Stimulated activated naive B cell treated with anti-CD40 and anti-IgM and Interleukin-4, amounts not matched to agents 10 μg/mL and 1 μg/mL and 100 μg/mL, for 72 hours (primary cell): ENCODE measurements at regions not wholly inside any gene's neighbourhood (a gene's known extent, or its start where the extent isn't known, plus 50 kb on each side); places are given as distances from the start of the nearest gene placed in this dataset.
"Not testable (repeated sequence)": the region's sequence is repeated elsewhere in the genome, so short reads cannot be mapped to it uniquely, and the experiment has no call there.

Source experiments
- ATAC-seq, 2 donors: fragments of 150-1000 bp; cut with Tn5 transposase; replicated peaks; 2 replicates each; pipeline ENCODE4 v1.10.0; 2021; ENCODE audit warnings: moderate library complexity in 1 of 2
- DNase-seq: peaks from one replicate; pipeline ENCODE4 v3.0.0; 2021
- H3K27ac Mint-ChIP-seq: one replicate; pipeline ENCODE4 v1.8.0; 2022; ENCODE audit warnings: mild to moderate bottlenecking, mixed read lengths
- H3K27me3 Mint-ChIP-seq, 2 donors: one replicate each; pipeline ENCODE4 v1.8.0; 2022; ENCODE audit warnings: mixed read lengths in 2 of 2
- H3K36me3 Mint-ChIP-seq, 2 donors: one replicate each; pipeline ENCODE4 v1.8.0; 2022; ENCODE audit warnings: mixed read lengths in 2 of 2, mild to moderate bottlenecking in 1 of 2
- H3K4me1 Mint-ChIP-seq, 2 donors: one replicate each; pipeline ENCODE4 v1.8.0; 2022; ENCODE audit warnings: mixed read lengths in 2 of 2, mild to moderate bottlenecking in 1 of 2
- H3K4me3 Mint-ChIP-seq, 2 donors: one replicate each; pipeline ENCODE4 v1.8.0; 2022; ENCODE audit warnings: mild to moderate bottlenecking in 2 of 2, mixed read lengths in 2 of 2, moderate library complexity in 1 of 2
- H3K9me3 Mint-ChIP-seq, 2 donors: one replicate each; pipeline ENCODE4 v1.8.0; 2022; ENCODE audit warnings: mixed read lengths in 2 of 2, mild to moderate bottlenecking in 1 of 2

DNA sequence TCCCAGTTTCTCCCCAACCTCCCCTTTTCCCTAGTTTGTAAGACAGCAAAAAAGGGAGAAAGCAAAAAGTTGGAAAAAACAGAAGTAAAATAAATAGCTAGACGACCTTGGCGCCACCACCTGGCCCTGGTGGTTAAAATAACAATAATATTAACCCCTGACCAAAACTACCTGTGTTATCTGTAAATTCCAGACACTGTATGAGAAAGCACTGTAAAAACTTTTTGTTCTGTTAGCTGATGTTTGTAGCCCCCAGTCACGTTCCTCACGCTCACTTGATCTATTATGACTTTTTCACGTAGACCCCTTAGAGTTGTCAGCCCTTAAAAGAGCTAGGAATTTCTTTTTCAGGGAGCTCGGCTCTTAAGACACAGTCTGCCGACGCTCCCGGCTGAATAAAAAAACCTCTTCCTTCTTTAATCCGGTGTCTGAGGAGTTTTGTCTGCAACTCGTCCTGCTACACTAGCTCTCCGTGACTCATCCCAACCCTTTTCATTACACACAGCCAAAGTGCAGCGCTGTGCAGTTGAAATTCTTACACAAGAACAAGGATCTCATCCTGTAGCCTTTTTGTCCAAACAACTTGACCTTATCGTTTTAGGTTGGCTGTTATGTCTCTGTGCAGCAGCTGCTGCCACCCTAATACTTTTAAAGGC is 83.9 kb upstream of the DEFB108B start:
- not testable (repeated sequence) for H3K9me3 Mint-ChIP-seq, H3K4me3 Mint-ChIP-seq, ATAC-seq, H3K4me1 Mint-ChIP-seq, H3K27ac Mint-ChIP-seq, H3K36me3 Mint-ChIP-seq, DNase-seq
- peaks cover 40 to 43% of the 10 kb centered on the region in 2 donors for H3K27me3 Mint-ChIP-seq

DNA sequence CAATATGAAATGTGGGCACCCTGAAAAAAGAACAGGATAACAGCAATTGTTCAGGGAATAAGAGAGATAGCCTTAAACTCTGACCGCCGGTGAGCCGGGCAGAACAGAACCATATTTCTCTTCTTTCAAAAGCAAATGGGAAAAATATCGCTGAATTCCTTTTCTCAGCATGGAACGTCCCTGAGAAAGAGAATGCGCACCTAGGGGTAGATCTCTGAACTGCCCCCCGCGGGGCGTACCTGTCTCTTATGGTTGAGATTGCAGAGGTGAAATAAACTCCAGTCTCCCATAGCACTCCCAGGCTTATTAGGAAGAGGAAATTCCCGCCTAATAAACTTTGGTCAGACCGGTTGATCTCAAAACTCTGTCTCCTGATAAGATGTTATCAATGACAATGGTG is 82.1 kb upstream of the DEFB108B start:
- peaks cover 47 to 51% of the 10 kb centered on the region in 2 donors for H3K27me3 Mint-ChIP-seq
- ATAC-seq, H3K4me3 Mint-ChIP-seq, H3K36me3 Mint-ChIP-seq, H3K27ac Mint-ChIP-seq, H3K9me3 Mint-ChIP-seq, H3K4me1 Mint-ChIP-seq, DNase-seq: not testable (repeated sequence)

DNA sequence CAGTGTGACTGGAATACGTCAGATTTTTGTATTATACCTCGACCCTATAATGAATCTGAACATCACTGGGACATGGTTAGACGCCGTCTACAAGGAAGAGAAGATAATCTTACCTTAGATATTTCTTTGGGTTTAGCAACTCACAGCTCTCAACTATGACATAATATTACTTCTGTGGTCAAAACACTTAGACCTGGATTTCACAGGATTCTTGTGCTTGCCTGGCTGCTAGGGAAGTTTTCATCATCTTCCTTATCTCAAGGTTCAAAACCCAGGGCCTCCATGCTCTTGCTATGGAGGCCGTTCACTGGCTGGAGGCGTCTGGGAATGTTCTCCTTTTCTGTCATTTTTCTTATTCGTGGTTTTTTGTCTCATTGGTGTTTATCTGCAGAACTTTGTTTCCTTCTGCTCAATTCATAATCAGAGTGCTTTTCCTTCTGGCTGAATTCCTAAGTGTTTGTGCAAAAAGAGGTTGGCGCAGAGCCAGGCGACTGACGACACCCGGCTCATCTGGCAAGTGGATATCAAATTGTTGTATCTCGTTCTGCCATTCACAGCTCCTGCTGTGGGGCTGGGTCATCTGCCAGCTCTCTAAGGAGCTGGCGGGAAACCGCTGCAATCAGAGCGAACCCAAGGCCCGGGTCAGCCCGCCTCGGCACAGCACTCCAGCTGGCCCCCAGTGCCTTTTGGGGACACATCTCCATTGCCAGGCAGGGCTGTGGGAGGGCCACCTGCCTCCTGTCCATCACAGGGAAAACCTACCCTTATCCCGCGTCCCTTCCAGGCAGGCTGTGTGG is 68.1 kb upstream of the DEFB108B start:
- ATAC-seq, H3K9me3 Mint-ChIP-seq, DNase-seq, H3K27ac Mint-ChIP-seq, H3K4me3 Mint-ChIP-seq, H3K36me3 Mint-ChIP-seq, H3K4me1 Mint-ChIP-seq: not testable (repeated sequence)
- H3K27me3 Mint-ChIP-seq: peaks cover 13 to 44% of the 10 kb centered on the region in 2 donors

DNA sequence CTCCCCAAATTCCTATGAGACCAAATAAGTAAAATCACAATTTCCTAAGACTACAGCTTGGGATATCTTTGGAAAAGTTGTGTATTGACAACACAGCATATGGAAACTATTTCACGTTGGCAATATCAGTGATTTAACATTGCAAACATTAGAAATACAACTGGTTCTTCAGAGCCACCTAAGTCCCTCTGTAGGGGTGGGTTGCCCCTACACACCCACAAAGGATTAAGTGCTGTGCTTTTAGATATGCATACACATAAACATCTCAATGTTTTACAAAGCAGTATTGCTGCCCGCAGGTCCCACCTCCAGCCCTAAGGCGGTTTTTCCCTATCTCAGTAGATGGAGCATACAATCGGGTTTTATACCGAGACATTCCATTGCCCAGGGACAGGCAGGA is 66.0 kb upstream of the DEFB108B start:
- H3K36me3 Mint-ChIP-seq, H3K4me1 Mint-ChIP-seq, H3K4me3 Mint-ChIP-seq, H3K9me3 Mint-ChIP-seq, DNase-seq, ATAC-seq, H3K27ac Mint-ChIP-seq: not testable (repeated sequence)
- H3K27me3 Mint-ChIP-seq: peaks cover 7 to 37% of the 10 kb centered on the region in 2 donors

DNA sequence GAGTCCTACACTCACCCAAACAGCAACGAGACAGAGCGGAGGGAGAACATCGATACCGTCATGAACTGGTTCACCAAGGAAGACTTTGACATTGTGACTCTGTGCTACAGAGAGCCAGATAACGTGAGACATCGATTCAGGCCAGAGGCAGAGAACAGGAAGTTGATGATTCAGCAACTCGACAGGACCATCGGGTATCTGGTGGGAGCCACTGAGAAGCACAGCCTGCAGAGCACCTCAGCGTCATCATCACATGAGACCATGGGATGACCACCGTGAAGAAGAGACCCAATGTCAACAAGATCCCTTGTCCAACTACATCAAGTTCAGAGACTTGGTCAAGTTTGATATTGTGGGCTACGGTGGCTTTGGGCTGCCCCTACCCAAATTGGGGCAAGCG is 60.8 kb upstream of the DEFB108B start:
- not testable (repeated sequence) for ATAC-seq, H3K36me3 Mint-ChIP-seq, H3K4me1 Mint-ChIP-seq, H3K4me3 Mint-ChIP-seq, H3K9me3 Mint-ChIP-seq, H3K27ac Mint-ChIP-seq, DNase-seq
- H3K27me3 Mint-ChIP-seq: peaks cover 3 to 11% of the 10 kb centered on the region in 2 donors

DNA sequence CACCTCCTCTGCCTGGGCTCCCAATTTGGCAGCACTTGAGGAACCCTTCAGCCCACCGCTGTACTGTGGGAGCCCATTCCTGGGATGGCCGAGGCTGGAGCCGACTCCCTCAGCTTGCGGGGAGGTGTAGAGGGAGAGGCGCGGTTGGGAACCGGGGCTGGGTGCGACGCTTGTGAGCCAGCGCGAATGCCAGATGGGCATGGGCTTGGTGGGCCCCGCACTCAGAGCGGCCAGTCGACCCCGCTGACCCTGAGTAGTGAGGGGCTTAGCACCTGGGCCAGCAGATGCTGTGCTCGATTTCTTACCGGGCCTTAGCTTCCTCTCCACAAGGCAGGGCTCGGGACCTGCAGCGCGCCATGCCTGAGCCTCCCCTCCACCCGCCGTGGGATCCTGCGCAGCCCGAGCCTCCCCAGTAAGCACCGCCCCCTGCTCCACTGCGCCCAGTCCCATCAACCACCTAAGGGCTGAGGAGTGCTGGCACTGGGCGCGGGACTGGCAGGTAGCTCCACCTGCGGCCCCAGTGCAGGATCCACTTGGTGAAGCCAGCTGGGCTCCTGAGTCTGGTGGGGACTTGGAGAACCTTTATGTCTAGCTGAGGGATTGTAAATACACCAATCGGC is 58.3 kb upstream of the DEFB108B start:
- no peaks in the 10 kb centered on the region for H3K36me3 Mint-ChIP-seq
- no peak for ATAC-seq
- no peak overlapping the region for H3K4me3 Mint-ChIP-seq
- H3K27me3 Mint-ChIP-seq: peaks cover 3 to 6% of the 10 kb centered on the region in 2 donors
- H3K4me1 Mint-ChIP-seq: no peaks in the 10 kb centered on the region
- no peak overlapping the region for H3K27ac Mint-ChIP-seq
- no peaks in the 10 kb centered on the region for H3K9me3 Mint-ChIP-seq
- DNase-seq: no peak

DNA sequence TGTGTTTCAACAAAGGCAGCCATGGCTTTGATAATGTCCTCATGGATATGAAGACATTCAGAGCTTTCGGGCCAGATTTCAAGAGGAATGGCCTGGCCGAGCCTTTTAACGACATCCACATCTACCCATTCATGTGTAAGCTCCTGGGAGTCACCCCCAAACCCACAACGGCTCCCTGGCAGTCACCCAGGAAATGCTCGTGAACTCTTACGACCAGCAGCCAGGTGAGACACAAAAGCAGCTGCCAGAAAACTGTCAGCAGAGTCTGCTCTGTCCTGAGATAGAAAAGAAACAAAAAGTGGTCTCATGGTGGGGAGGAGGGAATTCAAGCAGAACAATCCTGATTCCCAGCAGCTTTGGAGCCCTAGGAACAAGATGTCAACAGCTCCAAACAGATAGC is 52.9 kb upstream of the DEFB108B start:
- not testable (repeated sequence) for H3K4me1 Mint-ChIP-seq, H3K9me3 Mint-ChIP-seq, ATAC-seq, DNase-seq, H3K27ac Mint-ChIP-seq, H3K36me3 Mint-ChIP-seq, H3K27me3 Mint-ChIP-seq, H3K4me3 Mint-ChIP-seq

DNA sequence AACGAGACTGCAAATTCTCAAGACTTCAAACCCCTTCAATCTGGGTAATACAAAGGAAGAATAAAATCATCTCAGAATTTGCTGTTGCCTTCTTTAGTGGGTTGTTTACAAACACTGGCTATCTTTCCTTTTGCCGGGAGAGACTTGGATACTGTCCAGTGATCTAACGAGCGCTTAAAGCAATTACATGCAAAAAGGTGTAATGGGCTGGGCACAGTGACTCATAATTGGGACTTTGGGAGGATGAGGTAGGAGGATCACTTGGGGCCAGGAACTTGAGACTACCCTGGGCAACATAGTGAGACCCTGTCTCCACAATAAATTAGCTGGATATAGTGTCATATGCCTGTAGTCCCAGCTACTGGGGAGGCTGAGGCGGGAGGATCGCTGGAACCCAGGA is 52.2 kb upstream of the DEFB108B start:
- H3K4me3 Mint-ChIP-seq, H3K27ac Mint-ChIP-seq, H3K4me1 Mint-ChIP-seq, H3K27me3 Mint-ChIP-seq, H3K9me3 Mint-ChIP-seq, H3K36me3 Mint-ChIP-seq, DNase-seq, ATAC-seq: not testable (repeated sequence)

DNA sequence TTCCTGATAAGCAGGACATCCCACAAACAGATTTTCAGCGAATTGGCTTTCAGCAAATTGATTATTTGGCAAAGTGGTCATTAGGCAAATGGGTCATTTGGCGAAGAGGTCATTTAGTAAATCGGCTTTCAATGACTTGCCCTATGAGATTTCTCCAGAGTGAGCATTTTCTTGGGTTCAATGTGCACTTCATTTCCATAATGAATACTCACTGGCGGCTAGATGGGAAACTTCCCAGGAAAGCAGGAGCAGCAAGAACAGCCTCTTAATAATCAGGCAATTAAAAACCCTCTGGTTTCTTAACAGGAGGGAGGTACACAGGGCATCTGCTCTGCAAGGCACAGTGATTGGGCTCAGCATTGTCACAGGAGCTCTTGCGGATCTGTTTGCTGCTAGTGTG is 51.5 kb upstream of the DEFB108B start:
- H3K27me3 Mint-ChIP-seq, H3K4me1 Mint-ChIP-seq, DNase-seq, H3K9me3 Mint-ChIP-seq, H3K27ac Mint-ChIP-seq, H3K36me3 Mint-ChIP-seq, ATAC-seq, H3K4me3 Mint-ChIP-seq: not testable (repeated sequence)

DNA sequence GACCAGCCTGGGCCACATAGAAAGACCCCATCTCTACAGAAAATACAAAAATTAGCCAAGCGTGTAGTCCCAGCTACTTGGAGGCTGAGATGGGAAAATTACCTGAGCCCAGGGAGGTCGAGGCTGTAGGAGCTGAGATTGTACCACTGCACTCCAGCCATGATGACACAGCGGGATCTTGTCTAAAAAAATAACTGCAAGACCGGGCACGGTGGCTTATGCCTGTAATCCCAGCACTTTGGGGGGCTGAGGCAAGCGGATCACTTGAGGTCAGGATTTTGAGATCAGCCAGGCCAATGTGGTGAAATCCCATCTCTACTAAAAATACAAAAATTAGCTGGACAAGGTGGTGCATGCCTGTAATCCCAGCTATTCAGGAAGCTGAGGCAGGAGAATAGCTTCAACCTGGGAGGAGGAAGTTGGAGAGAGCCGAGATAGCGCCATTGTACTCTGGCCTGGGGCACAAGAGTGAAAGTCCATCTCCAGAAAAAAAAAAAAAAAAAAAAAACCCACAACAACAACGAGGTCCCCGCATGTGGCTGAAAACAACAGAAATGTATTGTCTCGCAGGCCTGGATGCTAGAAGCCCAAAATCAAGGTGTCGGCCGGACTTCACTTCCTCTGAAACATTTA is 50.7 kb upstream of the DEFB108B start:
- not testable (repeated sequence) for H3K36me3 Mint-ChIP-seq, DNase-seq, H3K9me3 Mint-ChIP-seq, H3K27ac Mint-ChIP-seq, ATAC-seq, H3K27me3 Mint-ChIP-seq, H3K4me3 Mint-ChIP-seq, H3K4me1 Mint-ChIP-seq

DNA sequence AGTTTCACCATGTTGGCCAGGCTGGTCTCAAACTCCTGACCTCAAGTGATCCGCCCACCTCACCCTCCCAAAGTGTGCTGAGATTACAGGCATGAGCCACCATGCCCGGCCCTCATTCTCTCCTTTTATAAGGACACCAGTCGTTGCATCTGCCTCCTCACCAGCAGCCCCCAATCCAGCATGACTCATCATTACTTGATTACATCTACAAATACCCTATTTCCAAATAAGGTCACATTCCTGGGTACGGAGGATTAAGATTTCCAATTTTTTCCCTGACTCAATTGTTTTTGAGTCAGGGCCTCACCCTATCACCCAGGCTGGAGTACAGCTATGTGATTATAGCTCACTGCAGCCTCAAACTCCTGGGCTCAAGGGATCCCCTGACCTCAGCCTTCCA is 49.8 kb upstream of the DEFB108B start:
- H3K4me3 Mint-ChIP-seq, H3K27me3 Mint-ChIP-seq, ATAC-seq, H3K27ac Mint-ChIP-seq, H3K36me3 Mint-ChIP-seq, H3K9me3 Mint-ChIP-seq, DNase-seq: not testable (repeated sequence)
- H3K4me1 Mint-ChIP-seq: peaks cover 6 to 13% of the 10 kb centered on the region in 2 donors
